Brain microvascular endothelial cell (primary cell): ENCODE measurements at regions not wholly inside any gene's neighbourhood (a gene's known extent, or its start where the extent isn't known, plus 50 kb on each side); places are given as distances from the start of the nearest gene placed in this dataset.

ENCODE experiments used
- DNase-seq: peaks from one replicate; pipeline ENCODE4 v3.0.0-alpha.2; 2020
- H3K27ac ChIP-seq: fragments of 250-450 bp; sonication (Bioruptor Pico); 2 replicates; pipeline ENCODE4 v1.5.1; 2020; ENCODE audit warnings: mild to moderate bottlenecking, moderate library complexity
- H3K27me3 ChIP-seq: fragments of 250-450 bp; sonication (Bioruptor Pico); replicated peaks from 2 replicates; pipeline ENCODE4 v1.5.1; 2020; ENCODE audit warnings: mild to moderate bottlenecking
- H3K36me3 ChIP-seq: fragments of 250-450 bp; sonication (Bioruptor Pico); replicated peaks from 2 replicates; pipeline ENCODE4 v1.5.1; 2020; ENCODE audit warnings: mild to moderate bottlenecking
- H3K4me3 ChIP-seq: 2 replicates; pipeline ENCODE4 v1.5.1; 2011; ENCODE audit warnings: low read depth, mild to moderate bottlenecking, control low read depth, low read length, moderate library complexity
- CTCF ChIP-seq: IDR thresholded peaks from 2 replicates; pipeline ENCODE4 v1.5.1; 2011; ENCODE audit warnings: low read depth, mild to moderate bottlenecking, moderate library complexity, low read length, control low read depth, inconsistent platforms; ENCODE audit errors: missing control alignments
- in situ Hi-C: cut with HindIII; loops from 2 replicates; pipeline ENCODE4 v1.10.0; 2017; ENCODE audit warnings: low sequenced_read_pairs, low pct_ligation_motif_present

GRCh38 chr16:17936766-17937402 is 399.7 kb downstream of the NPIPA8 start:
- no peak for TF ChIP-seq CTCF
- no peak for DNase-seq
- in situ Hi-C loops = no loop called here
- H3K27me3 ChIP-seq = no peaks in the 10 kb centered on the region
- no peak overlapping the region for H3K4me3 ChIP-seq
- H3K36me3 ChIP-seq = no peaks in the 10 kb centered on the region
- no peak overlapping the region for H3K27ac ChIP-seq

GRCh38 chr16:17930280-17930679 is 406.3 kb downstream of the NPIPA8 start:
- no peak for TF ChIP-seq CTCF
- H3K27ac ChIP-seq = no peak overlapping the region
- no peaks in the 10 kb centered on the region for H3K27me3 ChIP-seq
- H3K36me3 ChIP-seq = no peaks in the 10 kb centered on the region
- DNase-seq = peak; percentile 2
- in situ Hi-C loops = no loop called here
- H3K4me3 ChIP-seq = no peak overlapping the region

GRCh38 chr16:17926866-17927399 is 409.6 kb downstream of the NPIPA8 start:
- Histone ChIP-seq H3K36me3 (no peaks in the 10 kb centered on the region), H3K27ac (no peak overlapping the region), H3K4me3 (no peak overlapping the region), H3K27me3 (no peaks in the 10 kb centered on the region)
- TF ChIP-seq CTCF = no peak
- DNase-seq = no peak
- in situ Hi-C loops = no loop called here

GRCh38 chr16:17926461-17926860 is 410.1 kb downstream of the NPIPA8 start:
- Histone ChIP-seq H3K27me3 (no peaks in the 10 kb centered on the region), H3K4me3 (no peak overlapping the region), H3K27ac (no peak overlapping the region), H3K36me3 (no peaks in the 10 kb centered on the region)
- no peak for TF ChIP-seq CTCF
- in situ Hi-C loops = no loop called here
- DNase-seq = no peak

- in situ Hi-C loops = no loop called here
- no peaks in the 10 kb centered on the region for H3K27me3 ChIP-seq
- no peak for DNase-seq
- no peak for TF ChIP-seq CTCF
- no peaks in the 10 kb centered on the region for H3K36me3 ChIP-seq
- no peak overlapping the region for H3K27ac ChIP-seq
- no peak overlapping the region for H3K4me3 ChIP-seq
Measured at GRCh38 chr16:17925761-17926160, 410.8 kb downstream of the NPIPA8 start.
